ENCODE measurements at regions not wholly inside any gene's neighbourhood (a gene's known extent, or its start where the extent isn't known, plus 50 kb on each side); places are given as distances from the start of the nearest gene placed in this dataset.

- DNase-seq (ENCODE audit: low read depth): no peak
- TF ChIP-seq, protein P1, sequence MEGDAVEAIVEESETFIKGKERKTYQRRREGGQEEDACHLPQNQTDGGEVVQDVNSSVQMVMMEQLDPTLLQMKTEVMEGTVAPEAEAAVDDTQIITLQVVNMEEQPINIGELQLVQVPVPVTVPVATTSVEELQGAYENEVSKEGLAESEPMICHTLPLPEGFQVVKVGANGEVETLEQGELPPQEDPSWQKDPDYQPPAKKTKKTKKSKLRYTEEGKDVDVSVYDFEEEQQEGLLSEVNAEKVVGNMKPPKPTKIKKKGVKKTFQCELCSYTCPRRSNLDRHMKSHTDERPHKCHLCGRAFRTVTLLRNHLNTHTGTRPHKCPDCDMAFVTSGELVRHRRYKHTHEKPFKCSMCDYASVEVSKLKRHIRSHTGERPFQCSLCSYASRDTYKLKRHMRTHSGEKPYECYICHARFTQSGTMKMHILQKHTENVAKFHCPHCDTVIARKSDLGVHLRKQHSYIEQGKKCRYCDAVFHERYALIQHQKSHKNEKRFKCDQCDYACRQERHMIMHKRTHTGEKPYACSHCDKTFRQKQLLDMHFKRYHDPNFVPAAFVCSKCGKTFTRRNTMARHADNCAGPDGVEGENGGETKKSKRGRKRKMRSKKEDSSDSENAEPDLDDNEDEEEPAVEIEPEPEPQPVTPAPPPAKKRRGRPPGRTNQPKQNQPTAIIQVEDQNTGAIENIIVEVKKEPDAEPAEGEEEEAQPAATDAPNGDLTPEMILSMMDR (conservative IDR thresholded peaks at IDR 0.05; ENCODE audit: low read depth, low read length): no peak
Measured at GRCh38 chr12:125606312-125606711, 541.1 kb downstream of the AACS start.

GRCh38 chr12:125610292-125610691, 545.1 kb downstream of the AACS start:
- TF ChIP-seq, protein P1 (conservative IDR thresholded peaks at IDR 0.05; ENCODE audit: low read depth, low read length): no peak
- no peak overlapping the region for H3K4me3 ChIP-seq (ENCODE audit: low read depth, low read length)
- DNase-seq (ENCODE audit: low read depth): no peak

More at GRCh38 chr12:125606312-125606711, 541.1 kb downstream of the AACS start:
- no peak overlapping the region for H3K4me3 ChIP-seq (ENCODE audit: low read depth, low read length)

- H3K4me3 ChIP-seq (ENCODE audit: low read depth, low read length): no peak overlapping the region
- TF ChIP-seq, protein P1 (conservative IDR thresholded peaks at IDR 0.05; ENCODE audit: low read depth, low read length): no peak
- no peak for DNase-seq (ENCODE audit: low read depth)
Measured at GRCh38 chr12:125610971-125611370, 545.7 kb downstream of the AACS start.

GRCh38 chr12:125614058-125614457, 548.8 kb downstream of the AACS start:
- DNase-seq (ENCODE audit: low read depth): no peak
- no peak overlapping the region for H3K4me3 ChIP-seq (ENCODE audit: low read depth, low read length)
- TF ChIP-seq, protein P1 (conservative IDR thresholded peaks at IDR 0.05; ENCODE audit: low read depth, low read length): no peak

DNA sequence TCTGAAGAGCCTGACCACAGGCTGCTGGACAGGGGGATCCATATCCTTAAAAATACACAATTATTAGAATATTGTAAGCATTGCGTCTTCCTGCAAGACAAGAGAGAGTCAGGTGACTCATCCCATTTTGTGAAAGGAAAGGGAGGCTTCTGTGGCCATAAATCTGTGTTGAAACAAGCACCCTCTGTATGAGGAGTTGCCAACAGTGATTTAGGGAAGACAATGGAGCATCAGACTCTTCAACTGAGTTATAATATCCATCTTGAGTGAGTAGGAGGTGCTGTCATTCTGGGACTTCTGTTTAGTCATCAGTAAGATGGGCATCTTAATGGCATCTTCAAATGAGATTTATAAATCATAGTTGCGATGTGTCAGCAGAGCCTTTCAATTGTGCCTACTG, 554.5 kb downstream of the AACS start:
- TF ChIP-seq, protein P1 (conservative IDR thresholded peaks at IDR 0.05; ENCODE audit: low read depth, low read length): no peak
- DNase-seq (ENCODE audit: low read depth): no peak
- no peak overlapping the region for H3K4me3 ChIP-seq (ENCODE audit: low read depth, low read length)

DNA sequence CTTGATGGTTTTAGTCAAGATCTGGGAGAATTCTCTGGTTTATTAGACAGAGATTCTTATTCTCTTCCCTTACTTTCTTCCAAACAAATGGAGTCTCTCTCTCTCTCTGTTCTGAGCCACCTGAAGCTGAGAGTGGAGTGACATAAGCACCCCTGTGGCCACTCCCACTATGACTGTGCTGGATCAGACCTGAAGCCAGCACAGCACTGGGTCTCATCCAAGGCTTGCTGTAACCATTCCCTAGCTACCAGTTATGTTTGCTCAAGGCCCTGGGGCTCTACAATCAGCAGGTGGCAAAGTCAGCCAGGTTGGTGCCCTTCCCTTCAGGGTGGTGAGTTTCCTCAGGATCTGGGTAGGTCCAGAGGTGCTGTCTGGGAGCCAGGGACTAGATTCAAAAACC, 568.5 kb downstream of the AACS start:
- H3K4me3 ChIP-seq (ENCODE audit: low read depth, low read length): no peak overlapping the region
- no peak for DNase-seq (ENCODE audit: low read depth)
- TF ChIP-seq, protein P1 (conservative IDR thresholded peaks at IDR 0.05; ENCODE audit: low read depth, low read length): no peak

GRCh38 chr12:125634813-125635212, 569.6 kb downstream of the AACS start:
- H3K4me3 ChIP-seq (ENCODE audit: low read depth, low read length): no peak overlapping the region
- no peak for DNase-seq (ENCODE audit: low read depth)
- TF ChIP-seq, protein P1 (conservative IDR thresholded peaks at IDR 0.05; ENCODE audit: low read depth, low read length): no peak
